GM12878 (cell line): ENCODE measurements at regions not wholly inside any gene's neighbourhood (a gene's known extent, or its start where the extent isn't known, plus 50 kb on each side); places are given as distances from the start of the nearest gene placed in this dataset.

Experiments used
- CEBPZ ChIP-seq: fragments of 150-350 bp; IDR thresholded peaks from 2 replicates; pipeline ENCODE4 v1.6.1; 2016; ENCODE audit warnings: low read depth, low read length
- E2F4 ChIP-seq: IDR thresholded peaks from 2 replicates; pipeline ENCODE4 v1.6.1; 2012; ENCODE audit warnings: low read depth, low read length, improper control_type of control experiment
- EZH2 ChIP-seq: IDR thresholded peaks from 2 replicates; pipeline ENCODE4 v1.6.1; 2012; ENCODE audit warnings: low read depth, mild to moderate bottlenecking, control low read depth, inconsistent platforms, low read length, borderline replicate concordance; ENCODE audit not compliant: control insufficient read depth
- JUNB ChIP-seq: IDR thresholded peaks from 2 replicates; pipeline ENCODE4 v1.6.1; 2016; ENCODE audit warnings: antibody characterized with exemption, mild to moderate bottlenecking
- RAD51 ChIP-seq: fragments of 450-650 bp; IDR thresholded peaks from 2 replicates; pipeline ENCODE4 v1.6.1; 2016; ENCODE audit warnings: moderate library complexity, mild to moderate bottlenecking, inconsistent platforms
- RCOR1 ChIP-seq: conservative IDR thresholded peaks from 2 replicates; pipeline ENCODE4 v1.6.1; 2012; ENCODE audit warnings: low read depth, low read length, improper control_type of control experiment
- SMAD5 ChIP-seq: IDR thresholded peaks from 2 replicates; pipeline ENCODE4 v1.6.1; 2016; ENCODE audit warnings: antibody characterized with exemption, low read depth
- SRF ChIP-seq, 2 experiments: IDR thresholded peaks; 2 replicates each; pipeline ENCODE4 v1.6.1; 2011; ENCODE audit warnings: low read depth in 2 of 2, low read length in 2 of 2, mild to moderate bottlenecking in 1 of 2, moderate library complexity in 1 of 2
- SUPT20H ChIP-seq: IDR thresholded peaks from 2 replicates; pipeline ENCODE4 v1.6.1; 2011; ENCODE audit warnings: low read depth, mild to moderate bottlenecking, low read length, moderate library complexity, borderline replicate concordance; ENCODE audit not compliant: control insufficient read depth
- WRNIP1 ChIP-seq: IDR thresholded peaks from 2 replicates; pipeline ENCODE4 v1.6.1; 2011; ENCODE audit warnings: low read depth, low read length, improper control_type of control experiment, borderline replicate concordance

- TF ChIP-seq SMAD5 (no peak), EZH2 (no peak), RCOR1 (no peak), SRF (IDR thresholded peaks at IDR 0.05; ENCODE audit: low read depth in 2 of 2, low read length in 2 of 2) (no peak), RAD51 (no peak), WRNIP1 (no peak), SUPT20H (no peak), CEBPZ (no peak), JUNB (peak; percentile 89), E2F4 (no peak)
Measured at GRCh38 chr2:122960759-122961641, 1064.1 kb upstream of the CNTNAP5 start (continued).
